ENCODE measurements at regions not wholly inside any gene's neighbourhood (a gene's known extent, or its start where the extent isn't known, plus 50 kb on each side); places are given as distances from the start of the nearest gene placed in this dataset.

DNA sequence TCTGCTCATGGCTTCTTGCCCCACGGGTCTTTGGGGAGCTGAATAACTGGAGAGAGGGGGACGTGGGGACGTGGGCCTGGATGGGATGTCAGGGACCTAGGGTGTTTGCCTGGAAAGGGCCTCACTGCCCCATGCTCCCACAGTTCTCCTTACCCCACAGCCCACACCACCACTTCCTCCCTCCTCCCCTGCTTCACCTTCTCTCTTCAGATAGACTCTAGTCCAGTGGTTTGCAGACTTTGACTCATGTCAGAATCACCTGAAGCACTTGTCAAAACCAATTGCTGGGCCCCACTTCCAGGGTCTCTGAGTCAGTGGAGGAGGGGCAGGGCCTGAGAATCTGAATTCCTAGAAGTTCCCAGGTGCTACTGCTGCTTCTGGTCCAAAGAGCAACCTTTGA is 327.4 kb downstream of the RPS24 start:
- Mint-ChIP-seq H3K36me3 (no peaks in the 10 kb centered on the region), H3K4me3 (no peak overlapping the region), H3K9me3 (no peaks in the 10 kb centered on the region), H3K27me3 (ENCODE audit: low read depth in 3 of 3) (peaks cover 0 to 3% (median 0%) of the 10 kb centered on the region in 3 donors), H3K4me1 (peaks cover 17 to 19% of the 10 kb centered on the region in 2 donors), H3K27ac (no peak overlapping the region)
- no peak for DNase-seq

DNA sequence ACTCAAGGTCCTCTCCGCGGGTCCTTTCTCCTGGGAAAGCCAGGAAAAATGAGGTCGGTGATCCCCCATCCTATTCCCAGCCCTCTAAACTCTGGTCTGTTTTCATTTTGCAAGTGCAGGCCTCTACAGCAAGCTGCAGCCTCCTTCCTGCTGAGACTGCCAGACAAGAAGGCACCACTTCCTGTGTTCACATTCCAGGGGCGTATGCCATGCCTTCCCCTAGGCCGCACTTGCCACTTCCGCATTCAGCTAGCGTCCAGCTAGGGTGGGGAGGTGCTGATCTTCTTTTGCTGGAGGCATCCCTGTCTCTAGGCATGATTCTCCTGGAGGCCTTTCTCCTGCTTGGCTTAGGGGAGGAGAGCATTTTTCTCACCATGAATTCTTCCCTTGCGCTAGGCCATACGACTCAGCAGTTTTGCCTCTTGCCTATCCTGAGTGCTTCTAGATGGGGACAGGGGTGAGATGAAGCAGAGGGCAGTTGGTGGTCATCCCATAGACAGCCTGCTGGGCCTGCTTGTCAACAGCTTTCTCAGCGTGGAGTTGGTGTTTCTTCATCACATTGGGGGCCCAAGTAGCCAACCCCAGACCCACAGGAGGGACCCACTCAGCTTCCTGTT is 328.9 kb downstream of the RPS24 start:
- H3K9me3 Mint-ChIP-seq = peaks cover 0 to 2% (median 0%) of the 10 kb centered on the region in 6 donors
- H3K4me3 Mint-ChIP-seq = peak overlapping the region in 1 of 5 donors; percentile 40
- H3K27ac Mint-ChIP-seq = peak overlapping the region in 4 of 6 donors; percentile 31 to 82 (median 43)
- peaks cover 0 to 3% (median 3%) of the 10 kb centered on the region in 3 donors for H3K27me3 Mint-ChIP-seq (ENCODE audit: low read depth in 3 of 3)
- DNase-seq = peak in 2 of 3 donors; percentile 4 to 12
- no peaks in the 10 kb centered on the region for H3K36me3 Mint-ChIP-seq
- peaks cover 17 to 19% of the 10 kb centered on the region in 2 donors for H3K4me1 Mint-ChIP-seq

DNA sequence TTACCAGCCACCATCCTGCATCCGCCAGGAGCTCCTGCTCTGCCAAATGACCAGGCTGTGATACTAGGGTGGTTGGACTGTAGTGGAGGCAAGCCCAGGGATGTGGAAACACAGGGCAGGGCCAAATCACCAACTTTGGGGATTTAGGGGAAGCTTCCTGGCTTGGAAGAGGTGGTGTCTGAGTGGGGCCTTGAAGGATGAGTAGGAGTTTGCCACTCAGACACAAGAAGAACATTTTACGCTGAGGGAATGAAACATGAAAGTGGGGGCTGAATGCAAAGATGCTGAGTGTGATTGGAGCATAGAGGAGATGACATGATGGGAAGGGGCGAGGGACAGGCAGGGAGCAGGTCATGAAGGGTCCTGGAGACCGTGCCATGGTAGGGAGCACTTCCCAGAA is 329.5 kb downstream of the RPS24 start:
- Mint-ChIP-seq H3K4me3 (no peak overlapping the region), H3K4me1 (peaks cover 17 to 19% of the 10 kb centered on the region in 2 donors), H3K36me3 (no peaks in the 10 kb centered on the region), H3K27ac (peak overlapping the region in 1 of 6 donors; percentile 82), H3K9me3 (peaks cover 0 to 2% (median 0%) of the 10 kb centered on the region in 6 donors), H3K27me3 (ENCODE audit: low read depth in 3 of 3) (peaks cover 0 to 4% (median 3%) of the 10 kb centered on the region in 3 donors)
- no peak for DNase-seq

DNA sequence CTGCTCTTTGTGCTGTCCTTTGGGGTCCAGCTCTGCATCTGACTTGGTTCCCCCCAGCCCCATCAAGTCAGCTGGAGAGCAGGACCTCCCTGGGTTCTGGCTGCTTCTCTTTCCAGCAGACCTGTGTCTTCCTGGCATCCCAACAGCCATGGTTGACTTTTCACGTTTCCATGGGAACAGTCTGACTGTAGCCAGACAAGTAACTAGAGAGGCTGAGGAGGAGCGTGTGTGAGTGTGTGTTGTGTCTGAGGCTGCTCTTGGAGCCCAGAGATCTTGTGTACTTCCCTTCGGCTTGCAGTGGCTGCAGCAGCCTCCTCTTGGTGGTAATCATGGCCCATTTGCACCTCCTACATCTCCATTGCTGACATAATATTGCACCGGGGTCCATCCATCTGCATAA is 332.0 kb downstream of the RPS24 start:
- Mint-ChIP-seq H3K36me3 (no peaks in the 10 kb centered on the region), H3K4me1 (peaks cover 17 to 19% of the 10 kb centered on the region in 2 donors), H3K27me3 (ENCODE audit: low read depth in 3 of 3) (peaks cover 3 to 4% (median 3%) of the 10 kb centered on the region in 3 donors), H3K4me3 (no peak overlapping the region), H3K27ac (no peak overlapping the region), H3K9me3 (peaks cover 0 to 2% (median 0%) of the 10 kb centered on the region in 6 donors)
- no peak for DNase-seq

DNA sequence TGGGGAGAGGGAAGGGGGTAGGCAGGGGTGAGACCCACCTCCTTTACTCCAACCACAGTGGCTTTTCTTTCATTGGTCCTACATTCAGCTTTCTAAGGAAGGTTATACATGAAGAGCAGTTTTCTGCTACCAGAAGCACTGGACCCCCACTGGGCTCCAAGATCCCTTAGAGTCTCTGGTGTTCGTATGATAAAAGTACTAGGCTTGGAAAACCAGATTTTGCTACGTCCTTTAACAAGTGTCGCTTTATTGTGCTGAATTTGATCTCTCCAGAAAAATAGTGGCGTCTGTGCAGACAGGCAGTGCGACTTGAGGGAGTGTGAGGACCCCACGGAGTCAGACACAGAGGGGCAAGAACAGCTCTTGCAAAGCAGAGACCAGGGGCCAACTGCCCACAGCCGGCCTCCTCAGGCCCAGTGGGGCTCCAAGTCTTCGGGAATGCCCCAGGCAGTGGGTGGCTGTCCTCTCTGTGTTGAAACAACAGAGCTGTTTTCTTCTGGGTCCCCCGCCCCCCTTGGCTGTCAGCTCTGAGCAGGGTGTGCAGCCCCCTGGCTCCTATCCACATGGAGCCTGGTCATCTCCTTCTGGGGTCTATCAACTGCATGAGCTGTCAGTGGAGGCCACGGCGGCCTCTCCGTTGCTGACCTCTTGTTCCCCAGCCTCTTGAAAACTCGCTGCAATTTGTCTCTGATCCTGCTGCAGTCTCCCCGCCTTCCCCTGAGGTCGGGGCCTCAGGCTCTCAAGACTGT is 333.2 kb downstream of the RPS24 start:
- H3K4me3 Mint-ChIP-seq = no peak overlapping the region
- peaks cover 0 to 2% (median 0%) of the 10 kb centered on the region in 6 donors for H3K9me3 Mint-ChIP-seq
- no peak overlapping the region for H3K27ac Mint-ChIP-seq
- H3K27me3 Mint-ChIP-seq (ENCODE audit: low read depth in 3 of 3) = peaks cover 3 to 4% (median 3%) of the 10 kb centered on the region in 3 donors
- no peak for DNase-seq
- no peaks in the 10 kb centered on the region for H3K36me3 Mint-ChIP-seq
- H3K4me1 Mint-ChIP-seq = peaks cover 11 to 13% of the 10 kb centered on the region in 2 donors

DNA sequence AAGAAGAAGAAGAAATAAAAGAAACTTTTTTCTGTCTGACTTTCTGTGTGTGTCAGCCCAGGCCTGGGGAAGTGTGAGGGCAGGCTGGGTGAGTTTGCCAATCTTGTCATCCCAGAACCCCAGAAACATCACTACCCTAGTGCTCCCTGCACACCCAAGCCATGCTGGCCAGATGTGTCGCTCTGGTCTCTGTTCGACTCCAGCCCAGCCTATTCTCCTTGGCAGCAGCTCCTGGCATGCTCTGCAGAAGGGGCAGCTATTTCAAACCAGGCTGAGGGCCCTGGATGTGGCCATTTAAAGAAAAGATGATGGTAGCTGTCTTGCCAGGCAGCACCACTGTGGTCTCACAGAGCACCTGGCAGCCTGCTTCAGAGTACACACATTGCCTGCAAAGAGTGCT is 334.1 kb downstream of the RPS24 start:
- DNase-seq = no peak
- Mint-ChIP-seq H3K27me3 (ENCODE audit: low read depth in 3 of 3) (peaks cover 3 to 4% (median 3%) of the 10 kb centered on the region in 3 donors), H3K4me1 (peaks cover 2 to 4% of the 10 kb centered on the region in 2 donors), H3K9me3 (peaks cover 0 to 2% (median 0%) of the 10 kb centered on the region in 6 donors), H3K4me3 (no peak overlapping the region), H3K27ac (no peak overlapping the region), H3K36me3 (no peaks in the 10 kb centered on the region)

DNA sequence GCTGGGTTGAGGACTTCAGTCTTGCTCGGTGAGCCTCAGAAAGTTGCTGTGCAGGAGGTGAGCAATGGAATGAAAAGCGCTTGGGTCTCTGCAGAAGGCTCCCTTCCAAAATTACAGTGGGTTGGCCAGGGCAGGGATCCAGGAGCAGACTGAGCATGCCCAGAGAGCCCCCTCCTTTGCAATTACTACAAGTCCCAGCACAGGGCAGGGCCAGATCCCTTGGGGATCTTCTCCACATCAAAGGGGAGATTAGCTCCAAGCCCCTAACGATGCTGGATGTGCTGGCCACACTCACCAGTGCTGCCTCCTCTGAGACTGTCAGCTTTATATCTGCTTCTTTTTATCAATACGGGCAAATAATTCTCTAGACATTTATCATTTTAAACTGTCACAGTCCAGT is 337.5 kb downstream of the RPS24 start:
- DNase-seq = no peak
- Mint-ChIP-seq H3K27me3 (ENCODE audit: low read depth in 3 of 3) (peaks cover 0 to 4% (median 3%) of the 10 kb centered on the region in 3 donors), H3K36me3 (no peaks in the 10 kb centered on the region), H3K27ac (no peak overlapping the region), H3K9me3 (peaks cover 0 to 2% (median 0%) of the 10 kb centered on the region in 6 donors), H3K4me3 (no peak overlapping the region), H3K4me1 (no peaks in the 10 kb centered on the region)

DNA sequence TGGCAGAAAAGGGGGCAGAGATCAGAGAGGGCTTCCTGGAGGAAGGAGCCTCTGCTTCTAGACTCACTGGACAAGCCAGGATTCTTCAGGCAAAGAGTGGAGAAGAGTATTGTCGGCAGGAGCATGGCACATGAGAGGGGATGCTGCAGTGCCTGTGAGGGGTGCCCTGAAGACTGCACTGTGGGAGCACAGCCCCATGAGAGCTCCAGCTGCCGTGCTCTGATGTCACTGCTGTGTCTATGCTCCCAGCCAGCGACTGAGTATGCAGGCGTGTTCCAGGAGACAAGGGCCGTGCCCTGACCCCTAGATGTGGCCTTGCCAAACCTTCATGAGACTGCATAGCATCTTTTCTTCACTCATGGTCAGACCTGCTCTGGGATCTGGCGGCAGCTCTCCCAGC is 339.1 kb downstream of the RPS24 start:
- no peak for DNase-seq
- H3K4me3 Mint-ChIP-seq = no peak overlapping the region
- H3K27me3 Mint-ChIP-seq (ENCODE audit: low read depth in 3 of 3) = peaks cover 0 to 3% (median 2%) of the 10 kb centered on the region in 3 donors
- no peaks in the 10 kb centered on the region for H3K36me3 Mint-ChIP-seq
- peak overlapping the region in 1 of 6 donors; percentile 26 for H3K27ac Mint-ChIP-seq
- no peaks in the 10 kb centered on the region for H3K9me3 Mint-ChIP-seq
- no peaks in the 10 kb centered on the region for H3K4me1 Mint-ChIP-seq

DNA sequence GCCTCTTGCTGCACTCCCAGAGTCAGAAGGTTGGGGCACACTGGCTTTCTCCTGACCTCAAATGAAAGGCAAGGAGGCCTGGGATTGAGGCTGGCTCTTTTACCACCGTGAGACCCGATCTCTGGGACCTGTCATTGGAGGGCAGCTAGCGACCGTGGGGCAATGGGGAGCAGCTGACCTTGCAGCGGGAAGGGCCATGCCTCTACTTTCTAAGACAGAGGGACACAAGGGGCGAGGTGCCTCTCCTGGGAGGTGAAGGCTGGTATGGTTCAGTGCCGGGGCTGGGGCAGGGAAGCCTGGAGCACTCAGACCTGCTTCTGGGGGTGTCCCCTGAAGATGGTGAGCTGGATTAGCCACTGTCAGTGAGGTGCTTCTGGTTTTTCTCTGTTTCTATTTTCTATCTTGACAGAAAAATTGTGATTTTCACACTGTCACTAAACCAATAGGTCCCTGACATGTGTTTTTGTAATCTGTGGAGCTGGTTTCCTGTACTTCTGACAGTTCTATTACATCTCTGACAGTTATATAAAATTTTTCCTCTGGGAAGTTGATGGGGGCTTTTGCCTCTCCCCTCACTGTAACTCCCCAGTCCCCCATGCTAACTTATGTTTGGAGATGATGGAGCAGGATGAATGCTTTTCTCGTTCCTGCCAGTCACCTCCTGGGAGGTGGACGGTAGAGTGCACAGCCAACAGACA is 340.8 kb downstream of the RPS24 start:
- DNase-seq = no peak
- Mint-ChIP-seq H3K27ac (no peak overlapping the region), H3K9me3 (no peaks in the 10 kb centered on the region), H3K27me3 (ENCODE audit: low read depth in 3 of 3) (peaks cover 0 to 2% (median 0%) of the 10 kb centered on the region in 3 donors), H3K4me3 (no peak overlapping the region), H3K4me1 (no peaks in the 10 kb centered on the region), H3K36me3 (no peaks in the 10 kb centered on the region)

DNA sequence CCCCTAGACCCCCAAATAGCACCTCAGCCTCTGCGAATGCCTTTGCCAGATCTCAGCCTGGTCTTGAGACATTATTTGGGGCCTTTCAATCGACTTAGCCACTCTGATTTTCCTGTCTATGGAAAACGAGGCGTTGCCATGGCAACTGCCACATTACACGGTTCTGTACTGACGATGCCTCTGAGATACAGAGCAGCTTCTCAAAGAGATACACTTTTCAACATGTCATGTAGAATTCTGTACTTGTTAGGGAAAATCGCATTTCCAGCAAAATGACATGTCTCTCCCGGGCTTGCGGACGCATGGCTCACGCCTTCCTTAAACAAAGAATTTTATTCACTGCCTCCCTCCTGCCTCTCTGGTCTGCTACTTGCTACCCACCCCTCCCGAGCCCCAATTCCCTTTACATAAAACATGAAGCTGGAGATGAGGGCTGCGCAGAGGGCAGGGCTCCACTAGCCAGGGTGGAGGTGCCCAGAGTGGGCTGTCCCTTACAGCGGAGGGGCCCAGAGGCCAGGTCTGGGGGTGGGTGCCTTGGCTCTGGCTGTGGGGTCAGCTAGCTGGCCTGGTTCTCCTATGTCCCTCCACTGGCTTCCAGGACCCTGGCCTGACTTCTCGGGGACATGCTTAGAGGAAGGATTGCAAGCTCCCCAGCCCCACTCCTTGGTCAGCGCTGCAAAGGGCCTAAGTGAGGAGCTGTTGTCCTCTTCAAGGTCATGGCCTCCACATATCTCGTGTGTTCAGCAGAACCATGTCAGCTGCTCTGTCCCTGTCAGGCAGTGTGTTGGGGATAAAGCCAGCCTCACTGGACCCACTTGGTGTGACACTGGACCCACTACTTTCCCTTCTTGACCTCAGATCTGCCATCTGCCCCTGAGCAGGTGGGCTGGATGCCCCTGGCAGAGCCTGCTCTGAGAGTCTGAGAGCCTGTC is 342.5 kb downstream of the RPS24 start:
- no peak overlapping the region for H3K27ac Mint-ChIP-seq
- H3K27me3 Mint-ChIP-seq (ENCODE audit: low read depth in 3 of 3) = peaks cover 0 to 5% (median 0%) of the 10 kb centered on the region in 3 donors
- no peaks in the 10 kb centered on the region for H3K36me3 Mint-ChIP-seq
- H3K9me3 Mint-ChIP-seq = no peaks in the 10 kb centered on the region
- no peak for DNase-seq
- no peaks in the 10 kb centered on the region for H3K4me1 Mint-ChIP-seq
- H3K4me3 Mint-ChIP-seq = no peak overlapping the region

DNA sequence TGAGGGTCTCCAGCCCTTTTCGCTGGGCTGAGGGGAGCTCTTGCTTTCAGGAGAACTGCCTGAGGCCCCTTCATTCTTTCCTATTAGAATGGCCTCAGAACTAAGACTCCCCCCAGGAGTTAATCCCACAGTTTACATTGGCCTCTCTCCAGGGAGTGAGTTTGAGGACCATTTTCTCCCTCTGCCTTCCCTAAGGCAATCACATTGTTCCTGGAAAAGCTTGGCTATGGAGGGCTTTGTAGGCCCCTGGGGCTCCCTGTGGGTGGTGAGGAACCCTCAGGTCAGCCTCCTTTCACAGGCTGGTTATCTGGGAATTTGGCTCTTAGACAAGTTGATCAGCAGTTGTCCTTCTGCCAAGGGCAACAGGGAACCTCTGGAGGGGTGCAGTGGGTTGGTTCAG is 343.7 kb downstream of the RPS24 start:
- DNase-seq = no peak
- Mint-ChIP-seq H3K9me3 (no peaks in the 10 kb centered on the region), H3K27ac (no peak overlapping the region), H3K4me3 (no peak overlapping the region), H3K4me1 (no peaks in the 10 kb centered on the region), H3K27me3 (ENCODE audit: low read depth in 3 of 3) (peaks cover 0 to 7% (median 0%) of the 10 kb centered on the region in 3 donors), H3K36me3 (no peaks in the 10 kb centered on the region)

DNA sequence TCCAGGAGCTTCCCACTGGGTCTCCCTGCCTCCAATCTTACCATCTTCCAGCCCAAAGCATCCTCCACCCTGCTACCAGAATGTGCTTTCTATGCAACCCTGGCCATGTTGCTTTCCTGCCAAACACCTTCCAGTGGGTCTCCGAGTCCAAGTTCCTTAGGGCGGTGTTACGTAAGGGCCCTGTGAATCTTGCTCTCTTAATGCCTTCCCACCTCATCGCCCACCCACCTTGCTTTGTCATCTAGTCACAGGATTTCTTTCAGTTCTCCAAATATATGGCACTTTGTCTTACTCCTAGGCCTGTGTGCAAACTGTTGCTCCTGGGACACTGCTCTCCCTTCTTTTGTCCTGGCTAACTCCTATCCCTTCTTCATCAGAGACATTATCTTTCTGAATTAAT is 344.5 kb downstream of the RPS24 start:
- H3K4me3 Mint-ChIP-seq = no peak overlapping the region

DNA sequence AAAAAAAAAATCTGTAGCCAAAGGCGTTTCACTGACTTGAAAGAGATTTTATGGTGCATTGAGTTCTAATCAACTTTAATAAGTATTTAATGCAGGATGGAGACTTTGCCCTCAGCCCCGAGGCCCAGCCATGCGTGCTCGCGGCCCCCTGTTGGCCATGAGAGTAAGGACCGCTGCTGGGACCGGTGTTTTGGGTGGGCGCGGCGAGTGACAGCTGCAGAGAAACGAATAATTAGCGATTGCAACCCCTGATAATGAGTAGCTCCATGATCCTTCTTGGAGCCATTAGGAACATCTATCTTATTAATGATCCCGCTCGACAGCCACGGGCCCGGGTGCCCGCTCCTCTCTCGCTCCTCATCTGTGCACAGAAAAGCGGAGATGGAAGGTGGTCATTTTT is 347.4 kb downstream of the RPS24 start:
- Mint-ChIP-seq H3K9me3 (no peaks in the 10 kb centered on the region), H3K27me3 (ENCODE audit: low read depth in 3 of 3) (peaks cover 2 to 7% (median 2%) of the 10 kb centered on the region in 3 donors), H3K4me3 (no peak overlapping the region), H3K4me1 (no peaks in the 10 kb centered on the region), H3K36me3 (no peaks in the 10 kb centered on the region), H3K27ac (no peak overlapping the region)
- DNase-seq = no peak

More for the DNA sequence above, 344.5 kb downstream of the RPS24 start:
- no peak for DNase-seq
- no peaks in the 10 kb centered on the region for H3K4me1 Mint-ChIP-seq
- no peaks in the 10 kb centered on the region for H3K36me3 Mint-ChIP-seq
- H3K9me3 Mint-ChIP-seq = no peaks in the 10 kb centered on the region
- peaks cover 0 to 7% (median 0%) of the 10 kb centered on the region in 3 donors for H3K27me3 Mint-ChIP-seq (ENCODE audit: low read depth in 3 of 3)
- H3K27ac Mint-ChIP-seq = no peak overlapping the region
